ENCODE measurements at regions not wholly inside any gene's neighbourhood (a gene's known extent, or its start where the extent isn't known, plus 50 kb on each side); places are given as distances from the start of the nearest gene placed in this dataset.

DNA sequence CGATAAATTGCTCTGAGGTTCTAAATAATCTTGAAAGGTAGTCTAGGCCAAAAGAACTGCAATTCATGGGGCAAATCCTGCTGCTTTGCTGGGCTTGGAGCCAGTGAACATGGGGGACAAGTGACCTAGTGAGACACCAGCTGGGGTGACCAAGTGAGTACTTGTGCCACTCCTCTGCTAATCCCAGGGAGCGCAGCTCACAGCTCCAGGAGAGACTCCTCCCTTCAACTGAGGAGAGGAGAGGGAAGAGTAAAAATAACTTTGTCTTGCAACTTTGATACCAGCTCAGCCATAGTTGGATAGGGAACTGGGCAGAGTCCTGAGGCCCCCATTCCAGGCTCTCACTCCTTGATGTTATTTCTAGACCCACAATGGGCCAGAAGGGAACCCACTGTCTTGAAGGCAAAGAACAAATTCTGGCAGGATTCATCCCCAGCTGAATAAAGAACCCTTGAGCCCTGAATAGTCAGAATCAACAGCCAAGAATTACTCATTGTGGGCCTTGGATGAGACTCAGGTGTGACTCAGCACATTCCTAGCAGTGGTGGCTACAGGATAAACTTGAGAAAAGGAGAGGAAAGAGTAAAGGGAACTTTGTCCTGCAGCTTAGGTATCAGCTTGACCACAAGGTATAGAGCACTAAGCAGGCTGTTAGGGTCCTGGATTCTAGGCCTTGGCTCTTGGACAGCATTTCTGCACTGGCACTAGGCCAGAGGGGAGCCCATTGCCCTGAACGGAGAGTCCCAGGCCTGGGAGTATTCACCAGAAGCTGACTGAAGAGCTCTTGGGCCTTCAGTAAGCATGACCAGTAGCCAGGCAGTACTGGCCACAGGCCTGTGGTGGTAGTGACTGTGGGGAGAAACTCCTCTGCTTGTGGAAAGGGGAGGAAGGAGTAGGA is 288.3 kb upstream of the CDH18 start:
- TF ChIP-seq EZH2 (IDR thresholded peaks at IDR 0.05) (no peak), EZH2phosphoT487 (IDR thresholded peaks at IDR 0.05) (no peak)
- TF ChIP-seq, protein P1, sequence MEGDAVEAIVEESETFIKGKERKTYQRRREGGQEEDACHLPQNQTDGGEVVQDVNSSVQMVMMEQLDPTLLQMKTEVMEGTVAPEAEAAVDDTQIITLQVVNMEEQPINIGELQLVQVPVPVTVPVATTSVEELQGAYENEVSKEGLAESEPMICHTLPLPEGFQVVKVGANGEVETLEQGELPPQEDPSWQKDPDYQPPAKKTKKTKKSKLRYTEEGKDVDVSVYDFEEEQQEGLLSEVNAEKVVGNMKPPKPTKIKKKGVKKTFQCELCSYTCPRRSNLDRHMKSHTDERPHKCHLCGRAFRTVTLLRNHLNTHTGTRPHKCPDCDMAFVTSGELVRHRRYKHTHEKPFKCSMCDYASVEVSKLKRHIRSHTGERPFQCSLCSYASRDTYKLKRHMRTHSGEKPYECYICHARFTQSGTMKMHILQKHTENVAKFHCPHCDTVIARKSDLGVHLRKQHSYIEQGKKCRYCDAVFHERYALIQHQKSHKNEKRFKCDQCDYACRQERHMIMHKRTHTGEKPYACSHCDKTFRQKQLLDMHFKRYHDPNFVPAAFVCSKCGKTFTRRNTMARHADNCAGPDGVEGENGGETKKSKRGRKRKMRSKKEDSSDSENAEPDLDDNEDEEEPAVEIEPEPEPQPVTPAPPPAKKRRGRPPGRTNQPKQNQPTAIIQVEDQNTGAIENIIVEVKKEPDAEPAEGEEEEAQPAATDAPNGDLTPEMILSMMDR (IDR thresholded peaks at IDR 0.05) = no peak
- no peak overlapping the region for H2AFZ ChIP-seq (replicated peaks)
- H3K4me1 ChIP-seq = no peaks in the 10 kb centered on the region
- H3K36me3 Mint-ChIP-seq = no peaks in the 10 kb centered on the region
- DNase-seq (ENCODE audit: low spot score) = no peak
- no peak overlapping the region for H3K4me3 ChIP-seq
- H3K4me3 Mint-ChIP-seq = no peak overlapping the region
- H3K27ac Mint-ChIP-seq = no peak overlapping the region
- H3K9ac ChIP-seq = no peak overlapping the region
- H3K36me3 ChIP-seq = no peaks in the 10 kb centered on the region
- no peak overlapping the region for H3K27ac ChIP-seq
- H3F3A ChIP-seq (ENCODE audit: low read depth) = no peaks in the 10 kb centered on the region
- H4K20me1 ChIP-seq (ENCODE audit: low read depth) = no peaks in the 10 kb centered on the region
- no peaks in the 10 kb centered on the region for H3K79me2 ChIP-seq (ENCODE audit: low read depth)
- peaks cover 2% of the 10 kb centered on the region for H3K27me3 Mint-ChIP-seq (ENCODE audit: insufficient read depth, low read depth)
- no peaks in the 10 kb centered on the region for H3K27me3 ChIP-seq
- no peak overlapping the region for H3K4me2 ChIP-seq
- H3K4me1 Mint-ChIP-seq = no peaks in the 10 kb centered on the region
- H3K9me3 ChIP-seq (ENCODE audit: low read depth) = no peaks in the 10 kb centered on the region
- peaks cover 5% of the 10 kb centered on the region for H3K9me3 Mint-ChIP-seq

DNA sequence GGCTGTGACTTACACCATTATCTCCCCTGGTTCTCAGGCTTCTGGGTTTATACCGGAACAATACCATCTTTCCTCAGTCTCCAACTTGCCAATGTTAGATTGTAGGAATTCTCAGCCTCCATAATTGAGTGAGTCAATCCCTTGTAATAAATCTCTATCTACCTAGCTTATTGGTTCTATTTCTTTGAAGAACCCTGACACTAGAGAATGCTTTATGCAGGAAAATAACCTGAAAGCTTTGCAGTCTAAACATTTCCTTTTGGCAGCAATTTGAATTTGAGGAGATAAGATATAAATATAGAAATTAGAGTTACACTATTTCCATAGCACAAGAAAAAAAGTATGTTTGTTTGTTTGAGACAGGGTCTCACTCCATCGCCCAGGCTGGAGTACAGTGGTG is 278.1 kb upstream of the CDH18 start:
- Histone ChIP-seq H3K36me3 (no peaks in the 10 kb centered on the region), H3K27ac (no peak overlapping the region), H3F3A (ENCODE audit: low read depth) (no peaks in the 10 kb centered on the region), H3K4me1 (no peaks in the 10 kb centered on the region), H3K9me3 (ENCODE audit: low read depth) (no peaks in the 10 kb centered on the region), H4K20me1 (ENCODE audit: low read depth) (no peaks in the 10 kb centered on the region), H3K4me3 (no peak overlapping the region), H3K79me2 (ENCODE audit: low read depth) (no peaks in the 10 kb centered on the region), H3K27me3 (no peaks in the 10 kb centered on the region), H3K4me2 (no peak overlapping the region), H3K9ac (no peak overlapping the region), H2AFZ (replicated peaks) (no peak overlapping the region)
- H3K9me3 Mint-ChIP-seq = no peaks in the 10 kb centered on the region
- H3K4me3 Mint-ChIP-seq = no peak overlapping the region
- TF ChIP-seq, protein P1 (IDR thresholded peaks at IDR 0.05) = no peak
- TF ChIP-seq EZH2phosphoT487 (IDR thresholded peaks at IDR 0.05) (no peak), EZH2 (IDR thresholded peaks at IDR 0.05) (no peak)
- H3K27me3 Mint-ChIP-seq (ENCODE audit: insufficient read depth, low read depth) = peaks cover 2% of the 10 kb centered on the region
- DNase-seq (ENCODE audit: low spot score) = no peak
- no peak overlapping the region for H3K27ac Mint-ChIP-seq
- no peaks in the 10 kb centered on the region for H3K36me3 Mint-ChIP-seq
- no peaks in the 10 kb centered on the region for H3K4me1 Mint-ChIP-seq

DNA sequence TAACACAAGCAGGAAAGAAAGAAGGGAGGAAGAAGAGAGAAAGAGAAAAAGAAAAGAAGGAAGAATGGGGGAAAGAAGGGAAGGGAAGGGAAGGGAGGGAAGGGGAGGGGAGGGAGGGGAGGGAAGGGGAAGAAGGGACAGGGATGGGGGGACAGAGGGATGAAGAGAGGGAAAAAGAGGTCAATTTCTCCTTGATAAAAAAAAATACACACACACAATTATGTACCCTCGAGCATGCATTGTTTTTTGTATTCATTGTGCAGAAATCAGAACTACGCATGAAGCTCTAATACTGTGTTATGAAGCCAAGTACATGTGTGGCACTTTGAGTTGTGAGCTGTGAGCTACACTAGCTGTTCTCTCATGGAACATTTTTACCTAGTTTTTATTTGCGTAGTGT is 274.9 kb upstream of the CDH18 start:
- no peaks in the 10 kb centered on the region for H3K4me1 Mint-ChIP-seq
- Histone ChIP-seq H3K4me3 (no peak overlapping the region), H3K9me3 (ENCODE audit: low read depth) (no peaks in the 10 kb centered on the region), H3K79me2 (ENCODE audit: low read depth) (no peaks in the 10 kb centered on the region), H3K4me2 (no peak overlapping the region), H3K36me3 (no peaks in the 10 kb centered on the region), H3K27ac (no peak overlapping the region), H2AFZ (replicated peaks) (no peak overlapping the region), H3K27me3 (no peaks in the 10 kb centered on the region), H3K9ac (no peak overlapping the region), H4K20me1 (ENCODE audit: low read depth) (no peaks in the 10 kb centered on the region), H3K4me1 (no peaks in the 10 kb centered on the region), H3F3A (ENCODE audit: low read depth) (no peaks in the 10 kb centered on the region)
- no peak overlapping the region for H3K27ac Mint-ChIP-seq
- no peak for DNase-seq (ENCODE audit: low spot score)
- no peaks in the 10 kb centered on the region for H3K9me3 Mint-ChIP-seq
- H3K36me3 Mint-ChIP-seq = no peaks in the 10 kb centered on the region
- TF ChIP-seq EZH2phosphoT487 (IDR thresholded peaks at IDR 0.05) (no peak), EZH2 (IDR thresholded peaks at IDR 0.05) (no peak)
- TF ChIP-seq, protein P1 (IDR thresholded peaks at IDR 0.05) = no peak
- H3K27me3 Mint-ChIP-seq (ENCODE audit: insufficient read depth, low read depth) = peaks cover 2% of the 10 kb centered on the region
- no peak overlapping the region for H3K4me3 Mint-ChIP-seq
